ENCODE measurements at regions not wholly inside any gene's neighbourhood (a gene's known extent, or its start where the extent isn't known, plus 50 kb on each side); places are given as distances from the start of the nearest gene placed in this dataset.
A peak's percentile ranks its signal among the peaks of the same experiment; 100 is the strongest.
"Not testable (repeated sequence)": the region's sequence is repeated elsewhere in the genome, so short reads cannot be mapped to it uniquely, and the experiment has no call there.

DNA sequence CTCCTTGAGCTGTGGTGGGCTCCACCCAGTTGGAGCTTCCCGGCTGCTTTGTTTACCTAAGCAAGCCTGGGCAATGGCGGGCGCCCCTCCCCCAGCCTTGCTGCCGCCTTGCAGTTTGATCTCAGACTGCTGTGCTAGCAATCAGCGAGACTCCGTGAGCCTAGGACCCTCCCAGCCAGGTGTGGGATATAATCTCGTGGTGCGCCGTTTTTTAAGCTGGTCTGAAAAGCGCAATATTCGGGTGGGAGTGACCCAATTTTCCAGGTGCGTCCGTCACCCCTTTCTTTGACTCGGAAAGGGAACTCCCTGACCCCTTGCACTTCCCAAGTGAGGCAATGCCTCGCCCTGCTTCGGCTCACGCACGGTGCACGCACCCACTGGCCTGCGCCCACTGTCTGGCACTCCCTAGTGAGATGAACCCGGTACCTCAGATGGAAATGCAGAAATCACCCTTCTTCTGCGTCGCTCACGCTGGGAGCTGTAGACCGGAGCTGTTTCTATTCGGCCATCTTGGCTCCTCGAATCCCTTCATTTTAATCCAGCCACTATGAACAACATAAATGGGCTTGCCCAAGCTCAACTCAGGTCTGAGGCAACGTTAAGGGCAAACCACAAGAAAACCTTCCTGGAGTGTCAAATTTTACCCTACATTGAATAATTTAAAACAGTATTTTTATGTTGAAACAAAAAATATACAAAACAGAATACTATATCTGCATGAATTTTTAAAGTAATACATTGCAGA is 112.4 kb upstream of the CCDC150 start:
- not testable (repeated sequence) for ATAC-seq; H3K9me2 ChIP-seq (ENCODE audit: insufficient read depth); H4K20me1 ChIP-seq (replicated peaks; ENCODE audit: insufficient read depth); H3K4me1 ChIP-seq (ENCODE audit: insufficient read depth); H3K4me1 Mint-ChIP-seq; H3K79me2 ChIP-seq (replicated peaks; ENCODE audit: insufficient read depth); H3F3A ChIP-seq (replicated peaks; ENCODE audit: low read depth); H3K36me3 ChIP-seq (ENCODE audit: insufficient read depth); H3K27me3 Mint-ChIP-seq (ENCODE audit: insufficient read depth, low read depth, poor library complexity); H3K9me3 Mint-ChIP-seq; DNase-seq (ENCODE audit: low spot score); H3K27me3 ChIP-seq (ENCODE audit: insufficient read depth); H3K36me3 Mint-ChIP-seq (ENCODE audit: low read depth)
- 0 out of 2 replicates have a peak overlapping the region, but pooled peaks have one; percentile 36 for H3K4me2 ChIP-seq
- H2AFZ ChIP-seq, result peak overlapping the region; percentile 61
- peak overlapping the region; percentile 85; the same call in 1 of the 2 replicates for H3K27ac ChIP-seq (ENCODE audit: low read depth)
- peak overlapping the region; percentile 26; the same call in 1 of the 3 replicates for H3K4me3 Mint-ChIP-seq
- peak overlapping the region; percentile 83 for H3K27ac Mint-ChIP-seq
- H3K4me3 ChIP-seq, result peak overlapping the region; percentile 38

DNA sequence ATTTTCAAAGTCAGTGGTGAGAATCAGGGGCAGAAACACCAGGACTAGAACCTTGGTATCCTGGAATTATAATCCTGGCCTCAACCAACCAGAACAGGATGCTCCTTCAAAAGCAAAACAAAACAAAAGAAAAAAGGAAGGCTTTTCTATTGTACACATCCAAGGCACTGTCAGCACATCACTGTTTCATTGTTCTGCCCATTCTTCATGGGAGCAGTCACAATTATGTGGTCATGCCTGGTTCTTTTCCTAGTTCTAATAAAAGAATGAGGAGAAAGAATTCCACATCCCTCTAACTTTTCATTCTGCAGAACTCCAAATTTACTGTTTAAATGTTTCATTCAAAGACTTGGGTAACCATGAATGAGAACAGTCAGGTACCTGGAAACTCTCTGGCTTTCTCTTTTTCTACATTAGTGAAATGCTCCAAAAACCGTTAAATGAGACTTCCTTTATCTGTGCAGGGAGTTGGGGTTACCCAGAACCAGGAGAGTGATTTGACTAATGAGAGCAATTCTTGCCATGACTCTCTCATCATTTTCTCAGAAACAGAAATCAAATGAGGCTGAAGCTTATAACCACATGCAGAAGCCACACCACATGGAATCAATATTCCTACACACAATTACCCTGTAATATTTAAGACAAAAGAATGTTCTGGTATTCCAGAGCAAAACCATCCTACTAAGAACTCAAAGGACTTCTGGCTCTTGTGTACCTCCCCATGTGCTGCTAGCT is 110.9 kb upstream of the CCDC150 start:
- Histone ChIP-seq H3K79me2 (replicated peaks; ENCODE audit: insufficient read depth) (no peaks in the 10 kb centered on the region), H4K20me1 (replicated peaks; ENCODE audit: insufficient read depth) (no peaks in the 10 kb centered on the region), H2AFZ (no peak overlapping the region), H3K27ac (ENCODE audit: low read depth) (no peak overlapping the region), H3K4me2 (no peak overlapping the region), H3K4me1 (ENCODE audit: insufficient read depth) (0 out of 2 replicates have a peak, but pooled peaks cover 6% of the 10 kb centered on the region), H3K27me3 (ENCODE audit: insufficient read depth) (no peaks in the 10 kb centered on the region), H3F3A (replicated peaks; ENCODE audit: low read depth) (no peaks in the 10 kb centered on the region), H3K36me3 (ENCODE audit: insufficient read depth) (no peaks in the 10 kb centered on the region), H3K4me3 (no peak overlapping the region), H3K9me2 (ENCODE audit: insufficient read depth) (no peaks in the 10 kb centered on the region)
- no peak for ATAC-seq
- H3K4me1 Mint-ChIP-seq, result peaks cover 5% of the 10 kb centered on the region; the same call in 2 of the 3 replicates
- TF ChIP-seq, protein P1, sequence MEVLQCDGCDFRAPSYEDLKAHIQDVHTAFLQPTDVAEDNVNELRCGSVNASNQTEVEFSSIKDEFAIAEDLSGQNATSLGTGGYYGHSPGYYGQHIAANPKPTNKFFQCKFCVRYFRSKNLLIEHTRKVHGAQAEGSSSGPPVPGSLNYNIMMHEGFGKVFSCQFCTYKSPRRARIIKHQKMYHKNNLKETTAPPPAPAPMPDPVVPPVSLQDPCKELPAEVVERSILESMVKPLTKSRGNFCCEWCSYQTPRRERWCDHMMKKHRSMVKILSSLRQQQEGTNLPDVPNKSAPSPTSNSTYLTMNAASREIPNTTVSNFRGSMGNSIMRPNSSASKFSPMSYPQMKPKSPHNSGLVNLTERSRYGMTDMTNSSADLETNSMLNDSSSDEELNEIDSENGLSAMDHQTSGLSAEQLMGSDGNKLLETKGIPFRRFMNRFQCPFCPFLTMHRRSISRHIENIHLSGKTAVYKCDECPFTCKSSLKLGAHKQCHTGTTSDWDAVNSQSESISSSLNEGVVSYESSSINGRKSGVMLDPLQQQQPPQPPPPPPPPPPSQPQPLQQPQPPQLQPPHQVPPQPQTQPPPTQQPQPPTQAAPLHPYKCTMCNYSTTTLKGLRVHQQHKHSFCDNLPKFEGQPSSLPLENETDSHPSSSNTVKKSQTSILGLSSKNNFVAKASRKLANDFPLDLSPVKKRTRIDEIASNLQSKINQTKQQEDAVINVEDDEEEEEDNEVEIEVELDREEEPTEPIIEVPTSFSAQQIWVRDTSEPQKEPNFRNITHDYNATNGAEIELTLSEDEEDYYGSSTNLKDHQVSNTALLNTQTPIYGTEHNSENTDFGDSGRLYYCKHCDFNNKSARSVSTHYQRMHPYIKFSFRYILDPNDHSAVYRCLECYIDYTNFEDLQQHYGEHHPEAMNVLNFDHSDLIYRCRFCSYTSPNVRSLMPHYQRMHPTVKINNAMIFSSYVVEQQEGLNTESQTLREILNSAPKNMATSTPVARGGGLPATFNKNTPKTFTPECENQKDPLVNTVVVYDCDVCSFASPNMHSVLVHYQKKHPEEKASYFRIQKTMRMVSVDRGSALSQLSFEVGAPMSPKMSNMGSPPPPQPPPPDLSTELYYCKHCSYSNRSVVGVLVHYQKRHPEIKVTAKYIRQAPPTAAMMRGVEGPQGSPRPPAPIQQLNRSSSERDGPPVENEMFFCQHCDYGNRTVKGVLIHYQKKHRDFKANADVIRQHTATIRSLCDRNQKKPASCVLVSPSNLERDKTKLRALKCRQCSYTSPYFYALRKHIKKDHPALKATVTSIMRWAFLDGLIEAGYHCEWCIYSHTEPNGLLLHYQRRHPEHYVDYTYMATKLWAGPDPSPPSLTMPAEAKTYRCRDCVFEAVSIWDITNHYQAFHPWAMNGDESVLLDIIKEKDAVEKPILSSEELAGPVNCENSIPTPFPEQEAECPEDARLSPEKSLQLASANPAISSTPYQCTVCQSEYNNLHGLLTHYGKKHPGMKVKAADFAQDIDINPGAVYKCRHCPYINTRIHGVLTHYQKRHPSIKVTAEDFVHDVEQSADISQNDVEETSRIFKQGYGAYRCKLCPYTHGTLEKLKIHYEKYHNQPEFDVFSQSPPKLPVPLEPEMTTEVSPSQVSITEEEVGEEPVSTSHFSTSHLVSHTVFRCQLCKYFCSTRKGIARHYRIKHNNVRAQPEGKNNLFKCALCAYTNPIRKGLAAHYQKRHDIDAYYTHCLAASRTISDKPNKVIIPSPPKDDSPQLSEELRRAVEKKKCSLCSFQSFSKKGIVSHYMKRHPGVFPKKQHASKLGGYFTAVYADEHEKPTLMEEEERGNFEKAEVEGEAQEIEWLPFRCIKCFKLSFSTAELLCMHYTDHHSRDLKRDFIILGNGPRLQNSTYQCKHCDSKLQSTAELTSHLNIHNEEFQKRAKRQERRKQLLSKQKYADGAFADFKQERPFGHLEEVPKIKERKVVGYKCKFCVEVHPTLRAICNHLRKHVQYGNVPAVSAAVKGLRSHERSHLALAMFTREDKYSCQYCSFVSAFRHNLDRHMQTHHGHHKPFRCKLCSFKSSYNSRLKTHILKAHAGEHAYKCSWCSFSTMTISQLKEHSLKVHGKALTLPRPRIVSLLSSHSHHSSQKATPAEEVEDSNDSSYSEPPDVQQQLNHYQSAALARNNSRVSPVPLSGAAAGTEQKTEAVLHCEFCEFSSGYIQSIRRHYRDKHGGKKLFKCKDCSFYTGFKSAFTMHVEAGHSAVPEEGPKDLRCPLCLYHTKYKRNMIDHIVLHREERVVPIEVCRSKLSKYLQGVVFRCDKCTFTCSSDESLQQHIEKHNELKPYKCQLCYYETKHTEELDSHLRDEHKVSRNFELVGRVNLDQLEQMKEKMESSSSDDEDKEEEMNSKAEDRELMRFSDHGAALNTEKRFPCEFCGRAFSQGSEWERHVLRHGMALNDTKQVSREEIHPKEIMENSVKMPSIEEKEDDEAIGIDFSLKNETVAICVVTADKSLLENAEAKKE (CRISPR knock-in tag; IDR thresholded peaks at IDR 0.05), result no peak
- TF ChIP-seq, protein P2, sequence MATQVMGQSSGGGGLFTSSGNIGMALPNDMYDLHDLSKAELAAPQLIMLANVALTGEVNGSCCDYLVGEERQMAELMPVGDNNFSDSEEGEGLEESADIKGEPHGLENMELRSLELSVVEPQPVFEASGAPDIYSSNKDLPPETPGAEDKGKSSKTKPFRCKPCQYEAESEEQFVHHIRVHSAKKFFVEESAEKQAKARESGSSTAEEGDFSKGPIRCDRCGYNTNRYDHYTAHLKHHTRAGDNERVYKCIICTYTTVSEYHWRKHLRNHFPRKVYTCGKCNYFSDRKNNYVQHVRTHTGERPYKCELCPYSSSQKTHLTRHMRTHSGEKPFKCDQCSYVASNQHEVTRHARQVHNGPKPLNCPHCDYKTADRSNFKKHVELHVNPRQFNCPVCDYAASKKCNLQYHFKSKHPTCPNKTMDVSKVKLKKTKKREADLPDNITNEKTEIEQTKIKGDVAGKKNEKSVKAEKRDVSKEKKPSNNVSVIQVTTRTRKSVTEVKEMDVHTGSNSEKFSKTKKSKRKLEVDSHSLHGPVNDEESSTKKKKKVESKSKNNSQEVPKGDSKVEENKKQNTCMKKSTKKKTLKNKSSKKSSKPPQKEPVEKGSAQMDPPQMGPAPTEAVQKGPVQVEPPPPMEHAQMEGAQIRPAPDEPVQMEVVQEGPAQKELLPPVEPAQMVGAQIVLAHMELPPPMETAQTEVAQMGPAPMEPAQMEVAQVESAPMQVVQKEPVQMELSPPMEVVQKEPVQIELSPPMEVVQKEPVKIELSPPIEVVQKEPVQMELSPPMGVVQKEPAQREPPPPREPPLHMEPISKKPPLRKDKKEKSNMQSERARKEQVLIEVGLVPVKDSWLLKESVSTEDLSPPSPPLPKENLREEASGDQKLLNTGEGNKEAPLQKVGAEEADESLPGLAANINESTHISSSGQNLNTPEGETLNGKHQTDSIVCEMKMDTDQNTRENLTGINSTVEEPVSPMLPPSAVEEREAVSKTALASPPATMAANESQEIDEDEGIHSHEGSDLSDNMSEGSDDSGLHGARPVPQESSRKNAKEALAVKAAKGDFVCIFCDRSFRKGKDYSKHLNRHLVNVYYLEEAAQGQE (IDR thresholded peaks at IDR 0.05; ENCODE audit: unreplicated experiment), result no peak
- TF ChIP-seq JUNB (IDR thresholded peaks at IDR 0.05; ENCODE audit: unreplicated experiment), result no peak
- TF ChIP-seq, protein P3, sequence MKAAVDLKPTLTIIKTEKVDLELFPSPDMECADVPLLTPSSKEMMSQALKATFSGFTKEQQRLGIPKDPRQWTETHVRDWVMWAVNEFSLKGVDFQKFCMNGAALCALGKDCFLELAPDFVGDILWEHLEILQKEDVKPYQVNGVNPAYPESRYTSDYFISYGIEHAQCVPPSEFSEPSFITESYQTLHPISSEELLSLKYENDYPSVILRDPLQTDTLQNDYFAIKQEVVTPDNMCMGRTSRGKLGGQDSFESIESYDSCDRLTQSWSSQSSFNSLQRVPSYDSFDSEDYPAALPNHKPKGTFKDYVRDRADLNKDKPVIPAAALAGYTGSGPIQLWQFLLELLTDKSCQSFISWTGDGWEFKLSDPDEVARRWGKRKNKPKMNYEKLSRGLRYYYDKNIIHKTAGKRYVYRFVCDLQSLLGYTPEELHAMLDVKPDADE (IDR thresholded peaks at IDR 0.05), result no peak
- TF ChIP-seq EZH2 (IDR thresholded peaks at IDR 0.05; ENCODE audit: low read depth, unreplicated experiment), result no peak
- no peak for DNase-seq (ENCODE audit: low spot score)
- H3K36me3 Mint-ChIP-seq (ENCODE audit: low read depth), result peaks cover 6% of the 10 kb centered on the region; the same call in 2 of the 3 replicates
- peaks cover 3% of the 10 kb centered on the region for H3K27me3 Mint-ChIP-seq (ENCODE audit: insufficient read depth, low read depth, poor library complexity)
- no peak overlapping the region for H3K27ac Mint-ChIP-seq
- H3K9me3 Mint-ChIP-seq, result peaks cover 6% of the 10 kb centered on the region
- H3K4me3 Mint-ChIP-seq, result no peak overlapping the region

Data from GM23338 (cell line).